Dendritic cell treated with granulocyte-macrophage colony-stimulating factor and Interleukin-4, amounts not matched to agents 40 ng/mL and 50 ng/mL, for 4 days (primary cell): ENCODE measurements at regions not wholly inside any gene's neighbourhood (a gene's known extent, or its start where the extent isn't known, plus 50 kb on each side); places are given as distances from the start of the nearest gene placed in this dataset.
"Not testable (repeated sequence)": the region's sequence is repeated elsewhere in the genome, so short reads cannot be mapped to it uniquely, and the experiment has no call there.

ENCODE experiments used
- H3K27ac Mint-ChIP-seq: one replicate; pipeline ENCODE4 v1.8.0; 2022; ENCODE audit warnings: mild to moderate bottlenecking, mixed read lengths
- H3K27me3 Mint-ChIP-seq: one replicate; pipeline ENCODE4 v1.8.0; 2022; ENCODE audit warnings: mild to moderate bottlenecking, mixed read lengths
- H3K36me3 Mint-ChIP-seq: one replicate; pipeline ENCODE4 v1.8.0; 2022; ENCODE audit warnings: low read depth, mixed read lengths
- H3K4me1 Mint-ChIP-seq: one replicate; pipeline ENCODE4 v1.8.0; 2022; ENCODE audit warnings: low read depth, mixed read lengths
- H3K4me3 Mint-ChIP-seq: one replicate; pipeline ENCODE4 v1.8.0; 2022; ENCODE audit warnings: mild to moderate bottlenecking, moderate library complexity, mixed read lengths
- H3K9me3 Mint-ChIP-seq: one replicate; pipeline ENCODE4 v1.8.0; 2022; ENCODE audit warnings: mixed read lengths
- intact Hi-C: fragments of 100-400 bp; cut with micrococcal nuclease; formaldehyde crosslinking; loops from one replicate; pipeline ENCODE4 v1.15.0; 2022

GRCh38 chr7:80999771-81000170 is 80.9 kb upstream of the SEMA3C start:
- intact Hi-C loops: no loop called here
- H3K27me3 Mint-ChIP-seq: no peaks in the 10 kb centered on the region
- H3K4me1 Mint-ChIP-seq: no peaks in the 10 kb centered on the region
- no peak overlapping the region for H3K27ac Mint-ChIP-seq
- peaks cover 13% of the 10 kb centered on the region for H3K9me3 Mint-ChIP-seq
- H3K4me3 Mint-ChIP-seq: no peak overlapping the region
- H3K36me3 Mint-ChIP-seq: no peaks in the 10 kb centered on the region

- Mint-ChIP-seq H3K4me3 (no peak overlapping the region), H3K27me3 (no peaks in the 10 kb centered on the region), H3K9me3 (peaks cover 13% of the 10 kb centered on the region), H3K4me1 (no peaks in the 10 kb centered on the region), H3K36me3 (no peaks in the 10 kb centered on the region), H3K27ac (no peak overlapping the region)
- intact Hi-C loops: no loop called here
Measured at GRCh38 chr7:80999100-80999499, 80.2 kb upstream of the SEMA3C start.

- Mint-ChIP-seq H3K9me3 (peaks cover 13% of the 10 kb centered on the region), H3K4me3 (no peak overlapping the region), H3K4me1 (no peaks in the 10 kb centered on the region), H3K36me3 (no peaks in the 10 kb centered on the region), H3K27me3 (no peaks in the 10 kb centered on the region), H3K27ac (no peak overlapping the region)
- intact Hi-C loops: no loop called here
Measured at GRCh38 chr7:80997841-80998240, 79.0 kb upstream of the SEMA3C start.

GRCh38 chr7:80996236-80996635 is 77.4 kb upstream of the SEMA3C start:
- H3K27me3 Mint-ChIP-seq, H3K4me1 Mint-ChIP-seq, H3K4me3 Mint-ChIP-seq, H3K36me3 Mint-ChIP-seq, H3K27ac Mint-ChIP-seq, intact Hi-C loops: not testable (repeated sequence)
- peaks cover 13% of the 10 kb centered on the region for H3K9me3 Mint-ChIP-seq

GRCh38 chr7:80991654-80992053 is 72.8 kb upstream of the SEMA3C start:
- no peaks in the 10 kb centered on the region for H3K27me3 Mint-ChIP-seq
- intact Hi-C loops: no loop called here
- H3K36me3 Mint-ChIP-seq: no peaks in the 10 kb centered on the region
- no peak overlapping the region for H3K4me3 Mint-ChIP-seq
- no peak overlapping the region for H3K27ac Mint-ChIP-seq
- H3K9me3 Mint-ChIP-seq: peaks cover 12% of the 10 kb centered on the region
- H3K4me1 Mint-ChIP-seq: no peaks in the 10 kb centered on the region

GRCh38 chr7:80984619-80985018 is 65.8 kb upstream of the SEMA3C start:
- no peaks in the 10 kb centered on the region for H3K36me3 Mint-ChIP-seq
- peaks cover 16% of the 10 kb centered on the region for H3K9me3 Mint-ChIP-seq
- no peaks in the 10 kb centered on the region for H3K4me1 Mint-ChIP-seq
- no peak overlapping the region for H3K4me3 Mint-ChIP-seq
- H3K27me3 Mint-ChIP-seq: no peaks in the 10 kb centered on the region
- intact Hi-C loops: no loop called here
- H3K27ac Mint-ChIP-seq: no peak overlapping the region

- Mint-ChIP-seq H3K27ac (no peak overlapping the region), H3K36me3 (no peaks in the 10 kb centered on the region), H3K27me3 (no peaks in the 10 kb centered on the region), H3K4me3 (no peak overlapping the region), H3K4me1 (no peaks in the 10 kb centered on the region), H3K9me3 (peaks cover 20% of the 10 kb centered on the region)
- intact Hi-C loops: no loop called here
Measured at GRCh38 chr7:80981405-80981804, 62.6 kb upstream of the SEMA3C start.

GRCh38 chr7:80977751-80978150 is 58.9 kb upstream of the SEMA3C start:
- H3K27me3 Mint-ChIP-seq: no peaks in the 10 kb centered on the region
- no peak overlapping the region for H3K4me3 Mint-ChIP-seq

GRCh38 chr7:80974396-80975358 is 55.8 kb upstream of the SEMA3C start:
- Mint-ChIP-seq H3K4me1 (no peaks in the 10 kb centered on the region), H3K36me3 (no peaks in the 10 kb centered on the region), H3K27me3 (no peaks in the 10 kb centered on the region), H3K27ac (no peak overlapping the region), H3K4me3 (no peak overlapping the region), H3K9me3 (peaks cover 26% of the 10 kb centered on the region)
- intact Hi-C loops: no loop called here

More at GRCh38 chr7:80977751-80978150, 58.9 kb upstream of the SEMA3C start:
- H3K4me1 Mint-ChIP-seq: no peaks in the 10 kb centered on the region
- no peaks in the 10 kb centered on the region for H3K36me3 Mint-ChIP-seq
- H3K27ac Mint-ChIP-seq: no peak overlapping the region
- peaks cover 42% of the 10 kb centered on the region for H3K9me3 Mint-ChIP-seq
- intact Hi-C loops: no loop called here

- no peaks in the 10 kb centered on the region for H3K27me3 Mint-ChIP-seq
- intact Hi-C loops: no loop called here
- no peaks in the 10 kb centered on the region for H3K36me3 Mint-ChIP-seq
- H3K4me3 Mint-ChIP-seq: no peak overlapping the region
- H3K27ac Mint-ChIP-seq: no peak overlapping the region
- peaks cover 27% of the 10 kb centered on the region for H3K9me3 Mint-ChIP-seq
- peaks cover 11% of the 10 kb centered on the region for H3K4me1 Mint-ChIP-seq
Measured at GRCh38 chr7:80971225-80971624, 52.4 kb upstream of the SEMA3C start.
